ENCODE measurements at regions not wholly inside any gene's neighbourhood (a gene's known extent, or its start where the extent isn't known, plus 50 kb on each side); places are given as distances from the start of the nearest gene placed in this dataset.

DNA sequence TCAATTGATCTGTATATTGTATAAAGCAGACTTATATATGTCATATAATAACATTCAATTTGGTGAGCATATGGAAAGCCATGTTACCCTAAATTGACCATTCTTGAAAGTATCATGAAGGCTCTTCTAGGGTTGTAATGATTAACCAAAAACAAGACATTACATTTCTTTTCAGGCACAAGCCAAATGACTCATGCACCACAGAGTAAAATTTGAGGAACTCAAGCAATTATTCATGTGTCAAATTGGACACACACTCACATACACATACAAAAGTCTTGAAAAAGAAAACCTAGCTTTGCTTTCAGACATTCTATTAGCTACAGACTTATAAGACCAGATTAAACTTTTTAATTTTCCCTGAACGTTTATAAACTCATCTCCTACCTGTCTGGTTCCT, 146.5 kb upstream of the PCDH18 start:
- no peak for DNase-seq

DNA sequence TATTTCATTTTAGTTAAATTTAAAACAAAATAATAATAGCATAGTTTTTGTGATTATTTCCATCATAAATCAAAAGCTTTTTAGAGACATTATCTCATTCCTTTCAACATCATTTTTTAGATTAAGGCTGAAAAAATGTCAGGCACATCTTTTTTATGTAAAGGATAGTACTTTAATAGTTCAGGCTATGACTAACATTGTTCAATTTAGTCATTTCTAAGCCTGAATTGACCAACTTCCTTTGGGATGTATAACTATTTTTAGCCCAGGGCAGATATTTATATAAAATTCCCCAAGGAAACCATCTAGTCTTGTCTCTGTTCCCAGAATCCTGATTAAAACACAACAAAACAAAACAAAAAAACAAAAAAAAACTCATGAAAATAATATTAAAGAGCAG, 145.6 kb upstream of the PCDH18 start:
- no peak for DNase-seq

DNA sequence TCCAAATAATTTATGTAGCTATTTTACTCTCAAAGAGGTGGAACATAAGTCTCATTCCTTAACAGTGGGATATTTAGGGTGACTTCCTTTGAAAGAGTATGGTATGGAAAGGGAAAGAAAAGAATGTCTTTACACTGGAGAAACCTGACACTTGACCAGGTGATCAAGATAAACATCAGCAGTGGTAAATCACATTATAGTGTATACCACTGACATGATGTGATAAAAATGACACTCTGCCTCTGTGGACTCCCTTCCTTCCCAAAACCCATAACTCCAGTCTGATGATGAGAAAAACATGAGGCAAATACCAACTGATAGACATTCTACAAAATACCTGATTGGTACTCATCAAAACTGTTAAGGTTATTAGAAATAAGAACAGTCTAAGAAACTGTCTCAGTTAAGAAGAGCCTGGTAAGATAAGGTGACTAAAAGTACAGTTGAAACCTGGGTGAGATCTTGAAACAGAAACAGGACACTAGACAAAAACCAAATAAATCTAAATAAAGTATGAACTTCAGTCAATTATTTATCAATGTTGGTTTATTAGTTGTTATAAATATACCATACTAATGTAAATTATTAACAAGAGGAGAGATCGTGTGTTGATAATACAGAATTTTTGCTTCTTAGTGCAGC, 144.2 kb upstream of the PCDH18 start:
- DNase-seq, result no peak

DNA sequence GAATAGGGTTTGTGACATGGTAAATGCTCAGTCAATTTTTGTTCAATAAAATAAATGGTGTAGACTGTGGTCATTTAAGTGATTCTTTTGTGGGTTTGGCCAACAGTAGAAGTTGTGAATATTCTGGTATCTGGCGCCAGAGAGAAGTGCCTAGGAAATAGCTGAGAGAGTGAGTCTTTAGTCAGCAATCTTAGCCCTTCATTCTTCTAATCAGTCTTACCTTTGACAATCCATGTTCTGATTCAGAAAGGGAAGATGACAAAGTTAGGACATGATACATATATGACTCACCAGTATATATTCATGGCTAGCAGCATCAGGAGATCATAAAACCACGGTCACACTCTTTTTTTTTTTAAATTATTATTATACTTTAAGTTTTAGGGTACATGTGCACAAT, 141.8 kb upstream of the PCDH18 start:
- DNase-seq, result no peak

DNA sequence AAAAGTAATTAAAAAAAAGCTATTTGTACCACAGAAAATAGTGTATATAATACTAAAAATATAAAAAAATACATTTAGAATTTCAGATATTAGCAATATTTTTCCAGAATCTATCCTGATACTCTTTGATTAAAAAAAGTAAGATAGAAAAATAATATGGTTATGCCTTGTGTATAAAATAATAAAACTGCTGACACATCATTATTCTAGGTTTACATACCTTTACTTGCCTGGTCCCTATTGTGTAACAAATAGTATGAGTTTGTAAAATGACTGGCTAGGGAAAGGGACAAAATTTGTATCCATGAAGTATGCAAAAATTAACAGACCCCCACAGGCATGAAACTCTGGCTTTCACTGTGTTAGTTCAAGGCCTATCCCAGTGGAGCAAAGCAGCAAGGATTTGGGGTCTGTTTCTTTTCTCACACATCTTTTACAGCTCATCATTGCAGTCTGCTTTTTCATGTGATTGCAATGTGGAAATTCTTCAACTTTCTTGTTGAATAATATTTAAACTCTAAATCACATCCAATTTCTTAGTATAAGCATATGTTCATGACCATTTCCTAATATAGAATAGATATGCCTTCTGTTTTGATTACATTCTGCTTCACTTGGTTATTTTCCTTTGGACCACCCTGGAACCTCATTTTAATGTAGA, 136.7 kb upstream of the PCDH18 start:
- DNase-seq, result no peak

DNA sequence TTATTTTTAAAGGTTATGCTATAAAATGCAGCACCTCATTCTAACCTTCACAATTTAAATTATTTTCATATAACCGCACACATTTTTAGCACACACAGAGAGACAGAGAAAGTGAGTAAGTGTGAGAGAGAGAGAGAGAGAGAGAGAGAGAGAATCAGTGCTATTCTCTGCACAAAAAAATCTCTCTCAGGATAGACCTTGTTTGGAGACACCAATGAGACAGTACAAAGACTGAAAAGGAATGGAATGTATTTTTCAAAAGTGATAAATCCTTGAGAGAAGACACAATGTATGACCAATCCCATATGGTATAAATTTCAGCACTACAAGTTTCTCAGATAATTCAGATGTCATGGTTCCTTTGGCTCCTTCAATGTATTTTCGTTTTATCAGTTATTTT, 132.1 kb upstream of the PCDH18 start:
- DNase-seq, result no peak

DNA sequence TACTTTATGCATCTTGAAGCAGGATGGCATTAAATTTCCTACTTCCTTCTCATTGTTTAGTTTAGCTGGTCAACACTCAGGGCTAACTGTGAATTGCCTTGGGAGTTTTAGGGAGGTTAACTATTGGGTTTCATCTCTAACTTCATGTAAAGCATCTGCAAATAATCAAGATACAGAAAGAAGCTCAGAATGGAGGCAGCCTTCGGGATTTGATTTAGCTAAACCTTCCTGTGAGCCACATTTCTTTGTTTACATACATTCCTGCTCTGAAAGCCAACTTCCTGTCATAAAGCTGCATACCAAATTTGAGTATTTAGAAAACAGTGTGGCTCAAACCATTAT, 131.7 kb upstream of the PCDH18 start:
- DNase-seq, result no peak

DNA sequence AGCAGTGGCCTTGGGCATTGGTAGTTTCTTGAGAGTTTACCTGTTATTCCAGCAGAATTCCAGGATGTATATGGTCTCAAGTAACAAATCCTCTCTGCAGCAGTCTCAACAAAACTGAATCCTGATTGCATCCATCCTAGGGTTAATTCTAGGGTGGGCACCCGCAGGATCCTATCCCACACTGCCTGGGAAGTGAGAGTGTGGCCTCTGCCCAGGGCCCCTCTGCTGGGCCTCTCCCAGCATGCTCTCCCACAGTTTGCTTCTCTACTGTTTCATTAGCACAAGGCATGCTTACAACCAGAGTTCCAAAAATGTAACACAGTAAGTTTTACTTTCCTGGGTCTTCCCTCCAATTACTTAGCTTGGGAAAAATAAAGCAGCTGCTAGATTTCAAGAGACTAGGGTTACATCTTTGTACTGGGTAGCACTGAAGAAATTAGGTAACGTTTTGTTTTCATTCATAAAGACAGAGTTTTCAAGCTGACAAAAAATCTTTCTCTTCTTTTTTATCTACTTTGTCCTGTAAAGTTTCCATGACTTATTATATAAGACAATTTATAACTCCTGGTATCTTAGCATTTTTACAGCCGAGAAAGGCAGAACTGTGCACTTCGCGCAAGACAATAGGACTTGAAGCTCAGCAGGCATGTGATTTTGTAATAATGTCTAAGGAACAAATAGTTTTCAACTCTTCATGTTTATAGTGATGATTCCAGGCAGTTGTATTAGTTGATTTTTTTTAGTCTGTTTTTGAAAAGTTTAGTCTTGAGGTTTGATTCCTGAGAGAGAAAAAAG, 131.2 kb upstream of the PCDH18 start:
- DNase-seq, result no peak

DNA sequence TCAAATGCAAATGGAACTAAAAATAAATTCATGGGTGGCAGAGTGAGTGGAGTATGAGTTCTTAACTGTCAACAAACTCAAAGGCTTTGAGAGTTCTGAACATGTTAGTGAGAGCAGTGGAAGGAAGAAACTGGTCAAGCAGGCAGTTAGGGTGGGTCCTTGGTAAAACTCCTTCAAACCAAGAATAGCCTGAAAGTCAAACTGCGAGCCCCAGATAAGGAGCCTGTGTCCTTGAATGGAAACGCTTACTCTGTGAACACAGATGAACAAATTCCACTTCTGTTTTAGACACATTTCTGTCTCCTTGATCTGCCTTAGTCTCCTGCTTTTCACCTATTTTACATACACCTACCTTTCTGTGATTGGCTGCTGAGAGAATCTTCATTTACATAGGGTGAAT, 129.4 kb upstream of the PCDH18 start:
- no peak for DNase-seq

DNA sequence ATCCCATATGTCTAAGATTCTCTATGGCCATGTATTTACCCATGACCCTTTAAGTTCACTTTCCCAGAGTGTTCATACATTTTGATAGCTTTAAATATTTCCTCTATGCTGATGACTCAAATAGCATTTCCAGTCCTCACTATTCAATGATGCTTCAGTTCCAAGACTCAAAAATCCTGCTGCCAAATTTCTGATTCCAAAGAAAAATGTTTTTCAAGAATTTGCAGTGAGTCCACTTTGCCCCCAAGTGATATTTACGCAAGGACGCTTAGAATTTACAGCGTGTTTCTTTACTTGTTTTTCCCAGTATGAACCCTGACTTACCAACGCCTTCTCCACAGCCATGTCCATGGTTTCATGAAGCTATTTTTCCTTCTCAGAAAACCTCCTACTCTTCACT, 127.9 kb upstream of the PCDH18 start:
- DNase-seq, result no peak

DNA sequence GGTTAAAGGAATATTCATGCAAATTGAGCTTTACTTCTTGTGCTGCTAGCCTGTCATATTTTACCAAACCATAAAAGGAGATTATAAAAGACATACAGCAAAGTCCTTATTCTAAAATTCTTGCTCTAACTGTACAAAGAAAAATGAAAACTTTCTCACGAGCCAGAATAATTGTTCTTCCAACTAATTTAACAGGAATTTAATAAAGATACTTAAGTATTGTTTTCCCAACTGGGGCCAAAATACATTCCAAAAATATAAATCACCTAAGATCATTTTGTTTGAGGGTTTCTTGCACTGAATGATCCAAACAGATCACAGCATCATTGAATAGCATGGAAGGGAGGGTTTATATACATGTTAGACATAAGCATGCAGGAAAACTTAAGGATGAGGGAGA, 127.1 kb upstream of the PCDH18 start:
- no peak for DNase-seq

DNA sequence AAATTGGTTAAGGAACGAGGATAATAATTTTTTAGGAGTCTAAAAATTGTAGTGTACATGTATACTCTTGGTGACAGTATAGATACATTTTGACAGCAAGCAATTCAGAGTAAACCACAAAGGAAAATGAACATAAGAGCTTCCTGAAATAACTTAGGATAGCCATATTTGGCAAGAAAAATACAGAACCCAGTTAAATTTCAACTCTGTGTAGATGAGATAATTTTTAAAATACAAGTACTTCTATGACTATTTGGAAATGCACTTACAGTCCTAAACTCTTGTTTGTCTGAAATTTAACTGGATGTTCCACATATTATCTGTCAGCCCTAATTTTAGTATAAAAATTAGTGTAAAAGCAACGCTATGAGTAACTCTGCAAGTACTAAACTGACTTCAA, 124.4 kb upstream of the PCDH18 start:
- no peak for DNase-seq

DNA sequence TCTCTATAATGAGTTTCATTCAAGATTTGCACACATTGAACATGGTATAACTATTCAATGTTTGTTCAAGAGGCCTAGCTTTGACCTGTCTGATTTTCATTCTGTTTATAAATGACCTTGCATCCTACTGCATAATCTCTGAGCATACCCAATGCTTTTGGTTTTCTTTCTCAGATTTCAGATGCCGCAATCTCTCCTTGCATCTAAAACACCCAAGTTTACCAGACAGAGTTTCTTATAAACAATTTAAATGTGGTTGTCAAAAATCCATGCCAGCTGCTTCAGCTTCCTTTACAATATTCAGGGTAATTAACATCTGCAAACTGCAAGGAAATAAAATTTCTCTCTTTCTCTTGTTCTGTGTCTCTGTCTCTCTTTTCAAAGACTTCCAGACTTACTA, 123.0 kb upstream of the PCDH18 start:
- DNase-seq, result no peak

DNA sequence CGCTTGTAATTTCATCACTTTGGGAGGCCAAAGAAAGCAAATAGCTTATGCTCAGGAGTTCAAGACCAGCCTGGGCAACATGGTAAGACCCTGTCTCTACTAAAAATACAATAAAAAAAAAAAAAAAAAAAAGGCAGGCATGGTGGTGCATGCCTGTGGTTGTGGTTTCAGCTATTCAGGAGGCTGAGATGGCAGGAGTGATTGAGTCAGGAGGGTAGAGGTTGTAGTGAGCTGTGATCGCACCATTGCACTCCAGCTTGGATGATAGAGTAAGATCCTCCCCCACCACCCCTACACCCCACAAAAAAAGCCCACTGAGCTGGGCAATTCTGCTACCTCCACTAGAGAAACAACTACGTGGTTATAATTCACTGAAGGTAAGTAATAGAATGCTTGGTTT, 118.8 kb upstream of the PCDH18 start:
- no peak for DNase-seq

DNA sequence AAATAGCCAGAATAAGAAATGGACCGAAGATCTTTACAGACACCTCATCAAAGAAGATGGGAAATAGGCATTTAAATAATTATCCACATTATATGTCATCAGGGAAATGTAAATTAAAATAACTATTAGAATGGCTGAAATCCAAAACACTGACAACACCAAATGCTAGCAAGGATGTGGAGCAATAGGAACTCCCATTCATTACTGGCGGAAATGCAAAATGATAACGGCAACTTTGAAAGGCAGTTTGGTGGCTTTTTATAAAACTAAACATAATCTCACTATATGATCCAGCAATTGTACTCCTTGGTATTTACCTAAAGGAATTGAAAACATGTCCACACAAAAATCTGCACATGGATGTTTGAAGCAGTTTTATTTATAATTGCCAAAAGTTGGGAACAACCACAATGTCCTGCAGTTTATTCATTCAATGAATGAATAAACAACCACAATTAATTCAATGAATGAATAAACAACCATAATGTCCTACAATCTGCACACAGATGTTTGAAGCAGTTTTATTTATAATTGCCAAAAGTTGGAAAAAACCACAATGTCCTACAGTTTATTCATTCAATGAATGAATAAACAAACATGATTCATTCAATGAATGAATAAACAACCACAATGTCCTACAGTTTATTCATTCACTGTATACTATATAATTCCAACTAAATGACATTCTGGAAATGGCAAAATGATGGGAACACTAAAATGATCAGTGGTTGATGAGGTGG, 117.6 kb upstream of the PCDH18 start:
- no peak for DNase-seq

DNA sequence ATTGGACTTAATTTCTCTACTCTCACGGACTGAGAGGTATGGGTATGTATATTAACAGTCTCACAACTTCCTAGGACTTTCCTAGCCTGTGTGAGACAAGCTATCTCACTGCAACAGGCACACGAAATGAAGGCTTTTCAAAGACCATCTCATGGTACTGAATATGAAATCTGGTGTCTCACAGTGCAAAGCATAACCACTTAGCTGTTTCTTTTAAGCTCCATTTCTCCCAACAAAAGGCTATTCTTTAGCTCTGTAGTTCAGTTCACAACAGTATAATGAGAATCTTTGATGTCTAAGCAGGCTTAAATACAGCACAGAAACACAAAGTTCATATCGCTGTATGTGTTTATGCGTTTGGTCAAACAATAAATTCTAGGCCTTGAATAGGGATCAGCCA, 116.2 kb upstream of the PCDH18 start:
- no peak for DNase-seq

DNA sequence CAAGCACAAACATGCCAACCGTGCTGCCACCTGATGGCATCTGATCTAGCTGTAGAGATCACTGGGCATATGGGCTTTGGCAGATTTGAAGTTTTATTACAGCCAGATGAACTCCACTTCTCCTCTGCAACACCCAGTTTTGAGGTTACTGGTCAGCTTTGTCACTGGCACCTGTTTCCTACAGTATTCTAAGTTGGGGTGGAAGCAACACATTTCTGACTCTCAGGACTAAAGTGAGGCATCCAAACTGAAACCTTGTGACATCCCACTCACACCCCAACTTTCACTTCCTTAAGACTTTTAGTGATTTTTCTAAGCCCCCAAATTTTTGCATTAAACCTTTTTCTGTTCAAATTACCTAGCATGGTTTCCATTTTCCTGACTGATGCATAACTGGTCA, 115.1 kb upstream of the PCDH18 start:
- DNase-seq, result no peak

DNA sequence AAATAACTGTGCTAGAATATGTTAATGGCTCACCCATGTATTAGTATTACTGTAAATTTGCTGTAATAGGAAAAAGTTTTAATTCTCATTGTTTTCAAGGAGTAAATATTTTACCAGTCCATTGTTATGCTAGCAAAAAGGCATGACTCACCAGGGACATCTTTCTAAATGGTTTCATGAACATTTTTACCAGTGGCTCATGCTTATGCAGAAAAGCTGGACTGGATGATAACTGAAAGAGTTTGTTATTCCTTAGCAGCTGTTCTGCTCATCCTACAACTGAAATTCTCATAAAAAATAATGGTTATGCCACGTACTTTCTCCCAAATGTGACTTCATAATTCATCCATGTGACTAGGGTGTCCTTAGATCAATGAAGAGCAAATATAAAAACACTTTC, 111.9 kb upstream of the PCDH18 start:
- no peak for DNase-seq

DNA sequence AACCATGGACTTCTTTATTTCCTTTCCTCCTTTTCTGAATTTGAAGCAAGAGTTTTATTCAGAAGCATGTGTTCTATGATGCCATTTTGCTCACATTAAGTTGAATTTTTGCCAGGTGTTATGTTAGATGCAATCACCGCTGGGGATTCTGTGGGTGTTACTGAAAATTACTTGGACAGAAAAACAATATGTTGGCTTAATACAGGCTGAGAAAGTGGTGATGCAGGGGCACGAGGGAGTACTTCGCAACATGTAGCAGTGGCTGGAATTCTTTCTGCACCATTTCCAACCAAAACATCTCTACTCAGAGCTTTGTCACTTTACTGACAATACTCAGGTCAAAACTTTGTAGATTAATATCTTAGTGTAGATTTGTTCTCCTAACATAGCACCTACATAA, 109.2 kb upstream of the PCDH18 start:
- no peak for DNase-seq

DNA sequence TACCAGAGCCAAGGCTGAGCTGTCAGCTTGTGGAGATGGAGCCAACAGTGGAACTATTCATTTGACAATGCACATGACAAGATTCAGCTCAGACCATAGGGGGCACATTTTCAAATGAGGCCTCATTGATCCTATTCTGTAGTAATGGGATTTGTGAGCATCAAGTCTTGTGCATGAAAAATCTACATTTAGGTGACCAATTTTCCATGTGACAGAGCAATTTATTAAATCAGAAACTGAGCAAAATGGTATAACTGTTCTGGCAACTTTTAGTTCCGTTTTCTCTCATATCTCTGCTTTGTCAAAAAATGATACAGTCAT, 108.5 kb upstream of the PCDH18 start:
- no peak for DNase-seq

DNA sequence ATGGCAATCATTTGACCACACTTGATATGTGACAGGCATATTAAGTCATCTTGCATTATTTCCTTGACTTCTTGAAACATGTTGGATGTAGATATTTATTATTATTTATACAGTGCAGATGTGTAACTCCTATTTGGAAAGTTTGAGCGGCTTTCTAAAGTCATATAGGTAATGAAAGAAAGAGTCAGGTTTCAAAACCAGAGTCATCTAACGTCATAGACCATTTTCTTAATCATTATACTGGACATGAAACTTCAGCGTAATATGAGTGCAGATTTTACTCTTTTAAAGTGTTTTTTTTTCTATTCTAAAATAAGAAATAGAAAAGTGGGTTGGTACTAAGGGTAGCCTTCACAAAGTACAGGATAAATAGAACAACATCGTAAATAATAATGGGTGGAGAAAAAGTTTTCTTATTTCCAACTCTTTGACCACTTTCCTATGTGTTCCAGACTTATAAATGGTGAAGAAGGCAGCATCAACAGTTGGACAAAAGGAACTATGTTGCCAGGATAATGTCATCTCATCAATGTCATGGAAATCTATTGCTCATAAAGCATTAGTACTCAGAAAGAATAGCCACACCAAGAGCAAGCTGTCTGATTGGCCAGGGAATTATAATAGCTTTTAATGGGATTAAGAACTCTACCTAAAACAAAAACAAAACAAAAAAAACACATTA, 108.0 kb upstream of the PCDH18 start:
- no peak for DNase-seq

DNA sequence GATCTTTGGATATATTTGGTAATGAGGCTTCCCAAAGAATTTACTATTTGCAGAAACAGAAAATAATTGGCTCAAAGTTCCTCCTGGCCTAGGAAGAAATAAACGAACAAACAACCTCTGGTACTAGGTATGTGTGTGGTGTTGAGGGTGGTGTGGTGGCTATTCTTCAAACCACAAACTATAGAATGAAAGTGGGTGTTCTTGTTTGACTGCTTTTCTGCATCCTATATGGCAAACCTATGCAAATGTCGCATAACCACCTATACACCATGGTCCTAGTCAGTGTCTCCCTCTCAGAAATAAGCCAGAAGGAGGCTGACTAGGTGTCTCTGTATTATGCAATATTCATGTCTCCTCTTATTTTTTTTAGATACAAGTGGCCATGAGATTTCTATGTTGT, 106.6 kb upstream of the PCDH18 start:
- DNase-seq, result no peak
